ENCODE measurements at regions not wholly inside any gene's neighbourhood (a gene's known extent, or its start where the extent isn't known, plus 50 kb on each side); places are given as distances from the start of the nearest gene placed in this dataset.

- ATAC-seq (no peak), DNase-seq (no peak)
- no peaks in the 10 kb centered on the region for H3K4me1 ChIP-seq (ENCODE audit: insufficient read depth, low read length)
- no peaks in the 10 kb centered on the region for H3K9me2 ChIP-seq (replicated peaks; ENCODE audit: low read length)
- TF ChIP-seq EZH2 (IDR thresholded peaks at IDR 0.05; ENCODE audit: low read length, unreplicated experiment) (no peak), EZH2phosphoT487 (IDR thresholded peaks at IDR 0.05; ENCODE audit: borderline replicate concordance, low read length) (no peak), CTCF (conservative IDR thresholded peaks at IDR 0.05; ENCODE audit: low read depth, low read length) (no peak)
- peaks cover 20% of the 10 kb centered on the region for H3K9me3 ChIP-seq (ENCODE audit: low read length)
- no peaks in the 10 kb centered on the region for H3K36me3 ChIP-seq (ENCODE audit: low read depth, low read length)
- no peak overlapping the region for H2AFZ ChIP-seq (ENCODE audit: low read length)
- H3K27me3 ChIP-seq (ENCODE audit: low read length): no peaks in the 10 kb centered on the region
- H3F3A ChIP-seq (ENCODE audit: low read length, unreplicated experiment): no peaks in the 10 kb centered on the region
- no peaks in the 10 kb centered on the region for H4K20me1 ChIP-seq (ENCODE audit: low read length)
- POLR2A ChIA-PET (ENCODE audit: unreplicated experiment): no interaction called here
- H3K27ac ChIP-seq (ENCODE audit: low read length): no peak overlapping the region
- H3K9ac ChIP-seq (ENCODE audit: low read length): no peak overlapping the region
- no peaks in the 10 kb centered on the region for H3K79me2 ChIP-seq (ENCODE audit: low read length)
- H3K4me3 ChIP-seq (ENCODE audit: low read length): no peak overlapping the region
- intact Hi-C loops (cut with micrococcal nuclease): no loop called here
- H3K4me2 ChIP-seq (ENCODE audit: low read length): no peak overlapping the region
- BruUV-seq (replicated peaks): no TSS peak
- CTCF ChIA-PET: no interaction called here
Observed at GRCh38 chr20:39660965-39661364, 698.8 kb downstream of the DHX35 start.

GRCh38 chr20:39660226-39660625 is 698.1 kb downstream of the DHX35 start:
- no peaks in the 10 kb centered on the region for H3F3A ChIP-seq (ENCODE audit: low read length, unreplicated experiment)
- no peaks in the 10 kb centered on the region for H3K79me2 ChIP-seq (ENCODE audit: low read length)
- no peaks in the 10 kb centered on the region for H3K4me1 ChIP-seq (ENCODE audit: insufficient read depth, low read length)
- no peak overlapping the region for H3K9ac ChIP-seq (ENCODE audit: low read length)
- no peak overlapping the region for H2AFZ ChIP-seq (ENCODE audit: low read length)
- no peaks in the 10 kb centered on the region for H4K20me1 ChIP-seq (ENCODE audit: low read length)
- H3K4me2 ChIP-seq (ENCODE audit: low read length): no peak overlapping the region
- POLR2A ChIA-PET (ENCODE audit: unreplicated experiment): no interaction called here
- no peak for TF ChIP-seq CTCF (conservative IDR thresholded peaks at IDR 0.05; ENCODE audit: low read depth, low read length)
- DNase-seq (no peak), ATAC-seq (no peak)
- peaks cover 18% of the 10 kb centered on the region for H3K9me3 ChIP-seq (ENCODE audit: low read length)
- no peak overlapping the region for H3K4me3 ChIP-seq (ENCODE audit: low read length)
- H3K9me2 ChIP-seq (replicated peaks; ENCODE audit: low read length): no peaks in the 10 kb centered on the region
- no peaks in the 10 kb centered on the region for H3K36me3 ChIP-seq (ENCODE audit: low read depth, low read length)
- CTCF ChIA-PET: no interaction called here
- intact Hi-C loops (cut with micrococcal nuclease): no loop called here
- H3K27me3 ChIP-seq (ENCODE audit: low read length): no peaks in the 10 kb centered on the region
- BruUV-seq (replicated peaks): no TSS peak
- H3K27ac ChIP-seq (ENCODE audit: low read length): no peak overlapping the region

GRCh38 chr20:39658662-39659409 is 696.7 kb downstream of the DHX35 start:
- peaks cover 23% of the 10 kb centered on the region for H3K9me3 ChIP-seq (ENCODE audit: low read length)
- no peaks in the 10 kb centered on the region for H3K79me2 ChIP-seq (ENCODE audit: low read length)
- H3K27ac ChIP-seq (ENCODE audit: low read length): no peak overlapping the region
- TF ChIP-seq EZH2phosphoT487 (IDR thresholded peaks at IDR 0.05; ENCODE audit: borderline replicate concordance, low read length): no peak
- TF ChIP-seq EZH2 (IDR thresholded peaks at IDR 0.05; ENCODE audit: low read length, unreplicated experiment): no peak
- TF ChIP-seq CTCF (conservative IDR thresholded peaks at IDR 0.05; ENCODE audit: low read depth, low read length): no peak
- H3K4me3 ChIP-seq (ENCODE audit: low read length): no peak overlapping the region
- no peaks in the 10 kb centered on the region for H3K27me3 ChIP-seq (ENCODE audit: low read length)
- CTCF ChIA-PET: no interaction called here
- no TSS peak for BruUV-seq (replicated peaks)
- no peaks in the 10 kb centered on the region for H3K9me2 ChIP-seq (replicated peaks; ENCODE audit: low read length)
- H3K4me1 ChIP-seq (ENCODE audit: insufficient read depth, low read length): no peaks in the 10 kb centered on the region
- no peak for ATAC-seq
- no peaks in the 10 kb centered on the region for H3F3A ChIP-seq (ENCODE audit: low read length, unreplicated experiment)
- H3K9ac ChIP-seq (ENCODE audit: low read length): no peak overlapping the region
- intact Hi-C loops (cut with micrococcal nuclease): no loop called here
- H2AFZ ChIP-seq (ENCODE audit: low read length): no peak overlapping the region
- POLR2A ChIA-PET (ENCODE audit: unreplicated experiment): no interaction called here
- no peak overlapping the region for H3K4me2 ChIP-seq (ENCODE audit: low read length)
- no peak for DNase-seq
- H3K36me3 ChIP-seq (ENCODE audit: low read depth, low read length): no peaks in the 10 kb centered on the region
- no peaks in the 10 kb centered on the region for H4K20me1 ChIP-seq (ENCODE audit: low read length)
